HS-5 (cell line): ENCODE measurements at regions not wholly inside any gene's neighbourhood (a gene's known extent, or its start where the extent isn't known, plus 50 kb on each side); places are given as distances from the start of the nearest gene placed in this dataset.
"Not testable (repeated sequence)": the region's sequence is repeated elsewhere in the genome, so short reads cannot be mapped to it uniquely, and the experiment has no call there.

Experiments used
- DNase-seq: peaks from one replicate; pipeline ENCODE4 v3.0.0-alpha.2; 2012; ENCODE audit warnings: low read depth

DNA sequence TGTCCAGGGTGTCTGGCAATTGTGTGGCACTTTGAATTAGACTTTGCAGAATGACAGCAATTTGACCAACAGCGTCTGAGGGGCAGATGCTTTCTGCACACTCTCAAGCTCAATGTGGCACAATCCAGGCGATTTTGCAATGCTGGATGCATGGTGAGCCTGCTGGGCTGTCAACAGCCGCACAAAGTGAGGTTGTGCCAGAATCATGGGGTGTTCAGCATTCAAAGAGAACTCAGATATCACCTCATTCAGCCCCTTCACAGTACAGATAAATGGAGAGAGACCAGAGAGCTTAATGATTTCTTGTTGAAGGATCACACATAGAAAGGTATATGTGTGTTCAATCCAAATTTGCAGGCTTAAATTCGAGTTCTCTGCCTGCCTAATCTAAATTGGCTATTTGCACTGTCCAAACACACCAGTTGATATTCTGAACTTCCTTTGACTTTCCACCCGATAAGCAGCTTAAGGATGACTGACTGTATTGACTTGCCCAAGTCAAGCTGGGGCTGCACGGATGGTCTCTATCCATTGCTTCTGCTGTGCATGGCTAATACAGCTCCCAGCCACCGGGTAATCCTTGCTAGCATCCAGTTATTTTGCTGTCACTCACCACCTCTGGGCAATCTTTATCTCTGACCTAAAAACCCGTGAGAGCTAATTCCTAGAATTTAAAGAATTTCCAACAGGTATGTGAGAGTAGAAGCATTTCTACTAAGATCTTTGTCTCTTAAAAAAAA lies 157.9 kb upstream of the TAS2R1 start:
- no peak for DNase-seq

DNA sequence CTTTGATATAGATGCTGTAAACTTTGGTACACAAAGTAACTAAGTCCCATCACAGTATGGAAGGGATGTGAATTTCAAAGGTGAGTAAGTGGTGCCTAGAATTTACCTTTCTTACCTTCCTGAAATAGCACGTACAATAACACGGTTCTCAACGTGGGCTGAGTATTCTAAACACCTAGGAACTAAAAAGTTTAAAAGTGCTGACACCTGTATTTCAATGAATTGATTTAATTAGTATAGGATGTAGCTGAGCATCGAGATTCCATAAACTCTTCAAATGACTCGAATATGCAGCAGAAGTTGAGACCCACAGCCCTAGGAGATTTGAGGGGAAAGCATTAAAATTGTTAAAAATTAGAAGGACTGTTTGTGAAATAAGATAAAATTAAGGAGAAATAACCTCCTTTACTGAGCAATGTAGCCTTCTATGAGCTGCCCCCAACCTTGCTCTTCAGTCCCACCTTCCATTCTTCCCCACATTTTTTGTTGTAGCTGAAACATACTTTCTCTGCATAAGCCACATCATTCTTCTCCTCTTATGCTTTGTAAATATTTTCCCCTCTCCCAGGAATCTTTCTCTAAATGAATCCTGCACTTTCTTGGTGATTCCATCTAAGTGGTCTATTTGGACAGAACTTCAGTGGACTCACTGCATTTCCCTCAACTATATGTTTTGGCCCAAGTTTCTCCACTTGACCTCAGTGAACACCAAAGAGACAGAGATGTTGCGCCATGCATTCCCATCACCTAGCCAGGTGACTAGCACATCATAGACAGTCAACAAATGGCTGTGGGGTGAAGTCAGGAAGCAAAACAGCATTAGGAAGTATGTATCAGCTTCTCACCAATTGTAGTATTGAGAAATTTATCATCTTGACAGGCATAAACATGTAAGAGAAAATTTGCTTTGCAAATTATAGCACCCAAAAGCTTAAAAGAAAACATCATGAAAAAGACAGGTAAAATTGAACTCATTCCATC lies 156.5 kb upstream of the TAS2R1 start:
- DNase-seq, result no peak

DNA sequence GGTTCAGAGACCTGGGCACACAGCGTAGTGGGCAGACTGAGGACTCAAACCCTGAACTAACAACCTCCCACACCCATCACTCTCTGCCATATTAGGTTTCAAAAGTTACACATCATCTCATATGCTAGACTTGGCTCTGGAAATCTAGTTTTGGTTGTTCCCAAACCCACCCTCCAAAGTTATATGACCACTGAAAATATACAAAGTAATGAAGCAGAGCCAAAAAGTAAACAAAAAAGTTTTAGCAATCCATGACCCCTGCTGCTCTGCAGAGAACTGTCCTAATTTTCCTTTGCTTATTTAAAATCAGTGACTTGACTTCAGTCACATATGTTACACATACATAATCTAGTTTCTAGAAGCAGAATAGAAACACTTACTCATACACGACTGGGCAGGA lies 155.6 kb upstream of the TAS2R1 start:
- no peak for DNase-seq

DNA sequence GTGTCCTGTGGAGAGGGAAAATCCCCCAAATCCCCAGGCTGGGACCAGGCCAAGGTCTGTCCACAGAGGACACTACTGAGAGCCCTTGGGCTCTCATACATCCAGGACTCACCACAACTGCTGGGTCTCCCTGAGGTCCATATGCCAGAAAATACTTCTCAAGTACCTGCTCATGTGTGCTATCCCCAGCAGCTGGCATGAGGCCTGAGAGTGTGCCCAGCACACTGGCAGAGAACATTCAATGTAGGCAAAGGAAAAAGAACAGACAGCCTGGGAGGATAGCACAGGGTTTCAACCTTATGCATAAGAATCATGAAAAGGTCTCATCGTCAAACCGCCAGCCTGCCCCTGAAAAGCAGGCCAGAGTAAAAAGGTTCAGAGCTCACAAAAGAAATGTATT lies 154.1 kb upstream of the TAS2R1 start:
- no peak for DNase-seq

DNA sequence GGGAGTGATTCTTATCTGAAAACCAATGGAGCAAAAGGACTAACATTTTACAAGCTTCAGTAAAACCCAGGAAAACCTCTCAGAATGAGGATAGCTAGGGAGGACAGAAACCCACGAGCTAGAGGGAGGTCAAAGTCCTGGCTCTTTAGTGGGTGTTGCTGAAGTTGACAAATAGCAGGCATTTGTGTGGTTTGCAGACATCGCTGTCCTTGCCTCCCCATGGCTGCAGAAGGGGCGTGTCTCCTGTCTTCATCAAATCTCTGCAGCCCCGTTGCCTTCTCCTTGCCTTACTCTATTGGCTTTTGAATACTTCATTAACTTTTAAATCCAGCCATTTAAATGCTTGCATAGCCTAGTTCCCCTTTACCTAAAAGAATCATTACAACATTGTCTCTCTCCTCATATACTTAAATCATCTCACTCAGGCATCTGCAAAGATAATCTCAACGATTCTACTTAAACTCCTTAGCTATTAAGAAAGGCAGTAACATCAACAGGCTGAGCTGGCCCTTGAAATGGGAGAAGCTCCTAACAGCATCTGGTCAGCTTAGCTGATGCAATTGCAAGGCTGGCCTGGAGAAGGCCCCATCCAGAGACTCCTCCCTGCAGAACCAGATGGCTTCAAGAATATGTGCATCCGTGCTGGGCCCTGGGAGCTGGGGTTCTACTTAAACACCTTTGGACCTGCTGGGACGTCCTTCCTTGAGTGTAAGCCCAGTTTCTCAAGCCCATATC lies 152.8 kb upstream of the TAS2R1 start:
- DNase-seq, result no peak

DNA sequence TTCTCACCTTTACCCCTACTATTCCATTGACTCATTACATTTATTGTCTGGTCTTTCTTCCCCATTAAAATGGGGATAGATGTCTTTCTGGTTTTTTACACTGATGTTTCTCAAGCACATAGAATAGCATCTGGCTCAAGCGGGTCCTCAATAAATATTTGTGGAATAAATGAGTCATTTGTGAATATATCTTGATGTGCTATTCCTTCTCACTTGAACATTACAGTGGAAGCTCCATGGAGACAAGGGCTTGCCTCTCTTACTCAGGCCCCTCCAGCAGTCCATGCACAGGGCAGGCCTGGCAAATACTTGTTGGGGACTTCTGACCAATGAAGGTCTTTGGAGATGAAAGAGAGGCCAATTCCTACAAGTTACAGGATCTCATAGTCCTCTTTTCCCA lies 151.7 kb upstream of the TAS2R1 start:
- DNase-seq, result no peak

DNA sequence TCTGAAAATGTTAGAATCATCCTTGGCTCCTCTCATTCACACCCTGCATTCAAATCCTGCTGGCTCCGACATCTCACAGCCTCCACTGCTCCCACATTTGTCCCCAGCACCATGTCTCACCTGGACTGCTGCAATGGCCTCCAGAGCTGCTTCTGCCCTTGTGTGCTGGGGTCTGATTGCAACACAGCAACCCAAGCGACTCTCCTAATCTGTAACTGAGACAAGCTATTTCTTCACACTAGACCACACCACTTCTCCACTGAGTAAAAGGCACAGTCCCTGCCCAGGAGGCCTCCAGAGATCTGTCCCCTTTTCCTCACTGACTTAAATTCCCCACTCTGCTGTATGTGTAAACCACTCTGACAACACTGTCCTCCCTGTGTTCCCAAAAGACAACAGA lies 151.1 kb upstream of the TAS2R1 start:
- no peak for DNase-seq

DNA sequence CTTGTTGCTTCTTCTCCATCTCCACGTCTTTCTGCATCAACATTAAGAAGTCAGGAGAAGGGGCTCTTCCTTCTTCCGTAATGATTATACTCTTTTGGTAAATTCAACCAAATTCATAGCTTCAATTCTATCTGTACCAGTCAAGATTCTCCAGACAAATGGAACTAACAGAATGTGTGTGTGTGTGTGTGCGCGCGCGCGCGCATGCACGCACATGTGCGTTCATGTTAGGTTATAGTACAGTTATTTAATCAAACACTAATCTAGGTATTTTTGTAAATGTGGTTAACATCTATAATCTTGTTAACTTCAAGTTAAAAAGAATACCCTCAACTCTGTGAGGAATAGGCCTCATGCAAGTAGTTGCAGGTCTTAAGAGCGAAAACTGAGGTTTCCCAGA lies 150.3 kb upstream of the TAS2R1 start:
- DNase-seq, result no peak

DNA sequence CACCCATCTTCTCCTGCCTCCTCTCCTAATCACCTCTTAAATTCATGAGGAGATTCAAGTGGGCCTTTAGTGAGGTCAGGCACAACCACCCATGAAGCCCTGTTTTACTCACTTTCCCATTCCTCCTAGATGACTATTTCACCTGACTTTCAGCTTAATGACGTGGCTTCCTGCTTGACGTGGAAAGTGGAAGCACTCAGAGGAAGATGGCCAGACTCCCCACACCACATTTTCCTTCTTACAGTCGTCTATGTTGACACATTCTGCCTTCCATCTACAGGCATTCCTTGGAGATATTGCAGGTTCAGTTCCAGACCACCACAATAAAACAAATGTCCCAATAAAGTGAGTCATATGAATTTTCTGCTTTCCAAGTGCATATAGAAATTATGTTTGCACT lies 146.4 kb upstream of the TAS2R1 start:
- DNase-seq, result peak; percentile 81

DNA sequence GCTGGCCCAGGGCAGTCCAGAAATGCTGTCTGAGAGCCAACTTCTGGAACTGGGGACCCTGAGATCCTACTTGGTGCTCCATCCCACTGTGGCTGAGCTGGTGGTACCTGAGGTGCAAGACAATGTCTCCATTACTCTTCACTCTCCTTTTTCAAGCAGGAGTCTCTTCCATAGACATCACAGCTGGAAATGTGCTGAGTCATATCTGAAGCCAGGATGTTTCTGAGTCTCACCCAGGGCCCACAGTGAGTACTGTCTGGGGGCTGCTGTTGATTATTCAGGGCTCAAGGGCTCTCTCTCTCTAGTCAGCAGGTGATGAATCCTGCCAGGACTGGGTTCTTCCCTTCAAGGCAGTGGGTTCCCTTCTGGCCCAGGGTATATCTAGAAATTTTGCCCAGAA lies 145.2 kb upstream of the TAS2R1 start:
- DNase-seq, result no peak

DNA sequence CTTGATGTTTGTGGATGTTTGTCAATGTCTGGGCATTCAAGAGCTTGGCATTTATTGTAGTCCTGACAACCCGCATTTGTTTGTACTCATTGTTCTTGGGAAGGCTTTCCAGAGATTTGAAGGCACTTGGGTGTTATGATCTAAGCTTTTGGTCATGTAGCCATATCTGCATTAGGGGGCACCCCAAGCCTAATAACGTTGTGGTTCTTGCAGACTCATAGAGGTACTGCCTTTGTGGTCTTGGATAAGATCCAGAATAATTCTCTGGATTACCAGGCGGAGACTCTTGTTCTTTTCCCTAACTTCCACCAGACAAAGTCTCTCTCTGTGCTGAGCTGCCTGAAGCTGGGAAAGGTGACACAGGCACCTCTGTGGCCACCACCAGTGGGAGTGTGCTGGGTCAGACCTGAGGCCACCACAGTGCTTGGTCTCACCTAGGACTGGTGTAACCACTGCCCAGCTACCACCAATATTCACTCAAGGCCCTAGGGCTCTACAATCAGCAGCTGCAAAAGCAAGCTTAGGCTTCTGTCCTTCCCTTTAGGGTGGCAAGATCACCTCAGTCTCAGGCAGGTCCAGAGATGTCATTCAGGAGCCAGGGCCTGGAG lies 144.4 kb upstream of the TAS2R1 start:
- no peak for DNase-seq

DNA sequence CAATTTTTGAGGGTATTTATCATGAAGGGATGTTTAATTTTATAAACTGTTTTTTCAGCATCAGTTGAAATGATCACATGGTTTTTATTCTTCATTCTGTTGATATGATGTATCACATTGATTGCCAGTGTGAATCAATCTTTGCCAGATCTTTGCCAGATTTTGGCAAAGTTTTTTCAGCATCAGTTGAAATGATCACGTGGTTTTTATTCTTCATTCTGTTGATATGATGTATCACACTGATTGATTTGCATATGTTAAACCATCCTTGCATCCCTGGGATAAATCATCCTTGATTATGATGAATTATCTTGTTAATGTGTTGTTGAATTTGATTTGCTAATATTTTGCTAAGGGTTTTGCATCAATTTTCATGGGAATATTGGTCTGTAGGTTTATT lies 140.9 kb upstream of the TAS2R1 start:
- no peak for DNase-seq

DNA sequence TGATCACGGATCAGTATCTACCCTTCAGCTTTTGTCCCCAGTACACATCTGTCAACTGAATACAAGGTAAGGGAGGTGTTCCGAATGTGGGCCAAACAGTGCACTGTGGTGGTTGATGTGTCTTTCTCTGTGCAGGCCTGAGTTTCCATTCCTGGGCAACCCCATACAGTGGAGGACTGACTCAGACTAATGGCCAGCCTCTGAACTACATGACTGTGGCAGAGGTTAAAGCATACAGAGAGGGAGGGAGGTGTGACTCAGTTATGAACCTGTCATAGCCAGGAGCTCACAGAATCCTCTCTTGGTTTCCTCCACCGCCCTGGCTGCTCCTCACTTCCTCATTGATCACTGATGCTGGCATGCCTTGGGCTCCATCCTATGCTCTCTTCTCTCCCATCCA lies 136.4 kb upstream of the TAS2R1 start:
- DNase-seq, result no peak

DNA sequence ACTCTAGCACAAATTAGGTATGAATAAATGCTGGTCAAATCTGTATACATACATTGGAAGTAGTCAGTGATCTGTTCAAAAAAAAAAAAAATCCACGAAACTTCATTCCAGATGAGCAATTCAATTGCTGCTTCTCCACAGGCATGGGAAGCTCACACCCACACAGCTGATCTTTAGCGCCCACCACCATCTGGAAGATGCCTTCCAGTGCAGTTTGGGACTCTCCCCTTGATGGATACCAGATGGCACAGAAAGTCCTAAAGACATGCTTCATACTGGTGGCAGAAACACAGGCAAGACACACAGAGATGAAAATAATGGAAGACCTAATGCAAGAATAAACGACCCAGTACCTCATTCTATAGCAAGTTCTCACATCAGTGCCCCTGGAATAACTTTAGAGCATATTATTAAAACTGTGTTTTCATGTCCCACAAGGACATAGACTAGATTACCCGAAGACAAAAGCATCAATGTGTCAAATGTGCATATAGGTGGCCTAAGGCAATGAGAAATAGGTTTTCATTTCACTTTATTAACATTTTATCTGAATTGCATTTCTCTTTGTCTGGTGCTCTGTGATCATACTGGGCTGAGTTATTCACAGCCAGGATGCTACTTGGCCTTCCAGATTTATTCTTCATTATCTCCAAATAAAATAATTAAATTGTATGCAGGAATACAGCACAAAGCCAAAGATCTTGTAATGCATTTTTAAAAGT lies 135.4 kb upstream of the TAS2R1 start:
- peak; percentile 25 for DNase-seq

DNA sequence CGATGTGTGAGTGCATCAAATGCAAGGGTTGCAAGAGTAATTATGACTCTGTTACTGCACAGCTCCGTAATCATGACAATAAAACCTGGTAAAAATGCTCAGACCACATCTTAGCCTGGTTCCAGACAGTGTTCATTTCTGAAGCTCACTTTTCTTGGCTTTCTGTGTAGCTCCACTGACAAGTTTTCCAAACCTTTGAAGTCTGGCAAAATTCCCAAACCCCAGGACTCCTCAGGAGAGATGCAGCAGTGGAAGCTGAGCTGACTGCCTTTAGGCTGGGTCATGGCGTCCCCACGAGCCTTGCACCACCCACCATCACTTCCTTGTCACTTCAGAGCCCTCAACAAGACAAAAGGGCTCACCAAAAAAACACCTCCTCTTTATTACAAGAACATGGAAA lies 131.6 kb upstream of the TAS2R1 start:
- DNase-seq, result no peak

DNA sequence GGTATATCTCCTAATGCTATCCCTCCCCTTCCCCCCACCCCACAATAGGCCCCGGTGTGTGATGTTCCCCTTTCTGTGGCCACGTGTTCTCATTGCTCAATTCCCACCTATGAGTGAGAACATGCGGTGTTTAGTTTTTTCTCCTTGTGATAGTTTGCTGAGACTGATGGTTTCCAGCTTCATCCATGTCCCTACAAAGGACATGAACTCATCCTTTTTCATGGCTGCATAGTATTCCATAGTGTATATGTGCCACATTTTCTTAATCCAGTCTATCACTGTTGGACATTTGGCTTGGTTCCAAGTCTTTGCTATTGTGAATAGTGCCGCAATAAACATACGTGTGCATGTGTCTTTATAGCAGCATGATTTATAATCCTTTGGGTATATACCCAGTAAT lies 122.5 kb upstream of the TAS2R1 start:
- not testable (repeated sequence) for DNase-seq

DNA sequence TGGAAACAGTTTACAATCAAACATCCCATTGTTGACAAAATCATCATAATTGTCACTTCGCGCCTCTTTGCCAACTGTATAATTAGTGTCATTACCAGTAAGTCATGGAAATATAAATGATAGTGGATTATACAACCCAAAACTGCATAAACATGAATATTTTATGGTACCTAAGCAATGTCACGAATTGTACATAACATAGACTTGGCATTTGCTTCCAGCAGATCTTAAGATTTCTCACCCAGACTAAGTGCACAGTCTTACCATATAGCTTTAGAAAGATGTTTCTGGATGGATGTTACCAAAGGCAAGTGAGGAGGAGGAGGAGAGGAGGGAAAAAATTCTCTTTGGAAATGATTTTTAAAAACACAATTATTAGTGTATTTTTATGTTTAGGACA lies 113.4 kb upstream of the TAS2R1 start:
- DNase-seq, result no peak

DNA sequence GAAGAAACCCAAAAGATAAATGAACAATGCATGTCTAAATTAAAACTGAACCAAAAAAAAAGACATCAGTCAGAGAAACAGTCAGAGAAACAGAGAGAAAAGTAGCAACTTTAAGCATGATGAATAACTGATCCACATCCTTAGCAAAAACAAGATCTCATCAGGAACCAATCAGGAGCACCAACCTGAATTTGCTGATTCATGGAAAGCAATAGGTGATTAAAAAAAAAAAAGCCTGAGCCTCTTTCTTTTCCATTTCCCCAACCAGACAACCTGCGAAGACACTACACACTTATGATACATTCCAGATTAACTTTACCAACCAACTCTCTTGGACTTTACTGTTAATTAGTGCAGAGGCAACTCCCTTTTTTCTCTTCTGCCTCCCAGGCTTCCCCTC lies 112.7 kb upstream of the TAS2R1 start:
- no peak for DNase-seq

DNA sequence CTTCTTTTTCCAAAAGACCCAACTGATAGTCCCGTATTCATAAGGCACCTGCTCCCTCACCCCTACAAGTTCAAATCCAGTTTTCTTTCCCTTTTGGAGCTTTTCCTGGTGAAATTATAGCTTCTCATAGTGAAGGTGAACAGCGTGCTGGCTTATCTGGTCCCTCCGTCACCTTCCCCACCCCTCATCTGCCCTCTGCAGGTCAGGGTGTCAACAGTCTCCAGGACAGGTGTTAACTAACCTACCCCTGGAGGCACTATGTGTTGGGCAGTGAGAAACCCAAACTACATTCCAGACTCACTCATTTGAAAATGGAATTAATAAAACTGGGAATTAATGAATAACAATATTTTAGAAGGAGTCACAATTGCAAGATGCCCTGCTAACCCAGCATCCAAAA lies 109.0 kb upstream of the TAS2R1 start:
- DNase-seq, result no peak

DNA sequence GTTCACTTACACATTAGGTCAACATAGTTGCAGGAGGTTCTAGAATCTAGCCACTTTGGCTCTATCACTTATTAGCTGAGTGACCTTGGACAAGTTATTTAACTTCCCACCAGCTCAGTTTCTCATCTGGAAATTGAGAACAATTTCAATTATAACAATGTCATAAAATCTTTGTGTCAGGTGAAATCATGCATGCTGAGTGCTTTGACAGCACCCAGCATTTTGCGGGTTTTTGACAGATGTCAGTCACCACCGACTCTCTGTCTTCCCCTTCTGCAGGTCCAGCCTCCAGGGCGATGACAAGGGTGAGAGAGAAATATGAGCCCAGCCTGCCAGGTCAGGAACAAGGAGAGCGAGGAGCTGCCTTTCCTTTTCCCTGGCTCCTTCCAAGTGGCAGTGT lies 107.1 kb upstream of the TAS2R1 start:
- DNase-seq, result no peak

DNA sequence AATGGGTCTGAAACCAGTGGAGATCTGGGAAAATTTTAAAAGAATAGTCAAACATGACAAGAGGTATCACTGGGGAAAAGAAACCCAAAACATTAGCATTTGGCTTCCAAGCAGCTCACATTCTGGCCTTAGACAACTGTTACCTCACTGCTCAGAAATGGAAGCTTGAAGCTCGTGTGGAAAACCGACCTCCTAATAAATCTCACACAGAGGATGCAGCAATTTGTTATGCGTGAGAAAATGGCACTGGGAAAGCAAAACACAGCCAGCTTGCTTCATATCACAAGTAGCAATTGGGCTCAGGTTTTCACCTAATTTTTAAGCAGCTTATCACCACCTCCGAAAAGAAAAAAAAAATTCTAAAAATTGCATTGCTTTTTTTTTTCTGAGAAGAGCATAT lies 103.3 kb upstream of the TAS2R1 start:
- no peak for DNase-seq

DNA sequence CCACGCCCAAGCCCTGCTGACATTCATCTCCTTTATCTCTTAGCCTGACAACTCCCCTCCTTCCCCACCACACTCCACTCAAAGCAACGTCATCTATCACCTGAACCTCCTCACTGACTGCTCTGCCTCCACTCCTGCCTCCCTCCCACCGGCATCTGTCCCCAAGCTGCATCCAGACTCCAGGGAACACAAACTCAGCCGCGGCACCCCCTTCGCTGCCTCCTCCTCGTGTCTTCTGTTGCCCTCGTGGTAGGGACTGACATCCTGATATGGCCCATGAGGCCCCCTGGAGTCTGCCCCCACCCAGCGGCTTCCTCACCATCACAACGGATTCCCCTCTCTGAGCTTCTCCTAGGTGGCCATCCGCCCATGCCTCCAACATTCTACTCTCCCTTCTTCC lies 101.0 kb upstream of the TAS2R1 start:
- DNase-seq, result no peak
